ENCODE measurements at regions not wholly inside any gene's neighbourhood (a gene's known extent, or its start where the extent isn't known, plus 50 kb on each side); places are given as distances from the start of the nearest gene placed in this dataset.

GRCh38 chr2:20111311-20112131 is 60.1 kb upstream of the LAPTM4A start:
- H3K9me3 ChIP-seq (ENCODE audit: control insufficient read depth in 2 of 3, insufficient read depth in 1 of 3, low read length in 3 of 3) = no peaks in the 10 kb centered on the region
- FAIRE-seq (no peak), DNase-seq (no peak)
- H3K4me1 ChIP-seq (ENCODE audit: control insufficient read depth in 2 of 3, insufficient read depth in 2 of 3, low read depth in 1 of 3, low read length in 3 of 3) = peaks cover 0 to 11% (median 0%) of the 10 kb centered on the region in 3 donors
- no peak overlapping the region for H3K27ac ChIP-seq (ENCODE audit: low read depth in 2 of 2, low read length in 2 of 2)
- no peak overlapping the region for H3K9ac ChIP-seq (ENCODE audit: low read length in 3 of 3)
- TF ChIP-seq CTCF (IDR thresholded peaks at IDR 0.05; ENCODE audit: borderline replicate concordance, extremely low read depth, insufficient read depth) = no peak
- no peaks in the 10 kb centered on the region for H3K27me3 ChIP-seq (ENCODE audit: control insufficient read depth, insufficient read depth, low read length)
- no peaks in the 10 kb centered on the region for H3K36me3 ChIP-seq (ENCODE audit: control insufficient read depth in 2 of 3, insufficient read depth in 3 of 3, low read length in 3 of 3)
- no peak overlapping the region for H3K4me3 ChIP-seq (ENCODE audit: low read length in 3 of 3)
- intact Hi-C loops (cut with DNase I) = no loop called here

GRCh38 chr2:20110876-20111275 is 59.4 kb upstream of the LAPTM4A start:
- Histone ChIP-seq H3K9ac (ENCODE audit: low read length in 3 of 3) (no peak overlapping the region), H3K27me3 (ENCODE audit: control insufficient read depth, insufficient read depth, low read length) (no peaks in the 10 kb centered on the region), H3K27ac (ENCODE audit: low read depth in 2 of 2, low read length in 2 of 2) (no peak overlapping the region), H3K4me3 (ENCODE audit: low read length in 3 of 3) (no peak overlapping the region), H3K9me3 (ENCODE audit: control insufficient read depth in 2 of 3, insufficient read depth in 1 of 3, low read length in 3 of 3) (no peaks in the 10 kb centered on the region), H3K36me3 (ENCODE audit: control insufficient read depth in 2 of 3, insufficient read depth in 3 of 3, low read length in 3 of 3) (no peaks in the 10 kb centered on the region), H3K4me1 (ENCODE audit: control insufficient read depth in 2 of 3, insufficient read depth in 2 of 3, low read depth in 1 of 3, low read length in 3 of 3) (peaks cover 0 to 11% (median 0%) of the 10 kb centered on the region in 3 donors)
- TF ChIP-seq CTCF (IDR thresholded peaks at IDR 0.05; ENCODE audit: borderline replicate concordance, extremely low read depth, insufficient read depth) = no peak
- FAIRE-seq (no peak), DNase-seq (no peak)
- intact Hi-C loops (cut with DNase I) = no loop called here

GRCh38 chr2:20110383-20110782 is 59.0 kb upstream of the LAPTM4A start:
- H3K4me3 ChIP-seq (ENCODE audit: low read length in 3 of 3) = no peak overlapping the region
- TF ChIP-seq CTCF (IDR thresholded peaks at IDR 0.05; ENCODE audit: borderline replicate concordance, extremely low read depth, insufficient read depth) = no peak
- H3K4me1 ChIP-seq (ENCODE audit: control insufficient read depth in 2 of 3, insufficient read depth in 2 of 3, low read depth in 1 of 3, low read length in 3 of 3) = peaks cover 0 to 11% (median 0%) of the 10 kb centered on the region in 3 donors
- intact Hi-C loops (cut with DNase I) = no loop called here
- FAIRE-seq (no peak), DNase-seq (no peak)
- H3K27ac ChIP-seq (ENCODE audit: low read depth in 2 of 2, low read length in 2 of 2) = no peak overlapping the region
- H3K9ac ChIP-seq (ENCODE audit: low read length in 3 of 3) = no peak overlapping the region
- no peaks in the 10 kb centered on the region for H3K36me3 ChIP-seq (ENCODE audit: control insufficient read depth in 2 of 3, insufficient read depth in 3 of 3, low read length in 3 of 3)
- no peaks in the 10 kb centered on the region for H3K27me3 ChIP-seq (ENCODE audit: control insufficient read depth, insufficient read depth, low read length)
- H3K9me3 ChIP-seq (ENCODE audit: control insufficient read depth in 2 of 3, insufficient read depth in 1 of 3, low read length in 3 of 3) = no peaks in the 10 kb centered on the region

Data from kidney (tissue), 13 donors.